ENCODE measurements at regions not wholly inside any gene's neighbourhood (a gene's known extent, or its start where the extent isn't known, plus 50 kb on each side); places are given as distances from the start of the nearest gene placed in this dataset.
"Not testable (repeated sequence)": the region's sequence is repeated elsewhere in the genome, so short reads cannot be mapped to it uniquely, and the experiment has no call there.

GRCh38 chr1:145500251-145500650 lies 74.8 kb upstream of the NBPF20 start:
- CTCF ChIA-PET, H3K4me1 Mint-ChIP-seq, H3K4me3 Mint-ChIP-seq, H3K27me3 Mint-ChIP-seq, H3K9me3 Mint-ChIP-seq, DNase-seq, H3K27ac Mint-ChIP-seq, H3K36me3 Mint-ChIP-seq: not testable (repeated sequence)

GRCh38 chr1:145495077-145495871 lies 69.9 kb upstream of the NBPF20 start:
- H3K36me3 Mint-ChIP-seq, H3K27me3 Mint-ChIP-seq, H3K9me3 Mint-ChIP-seq, CTCF ChIA-PET, DNase-seq, H3K4me3 Mint-ChIP-seq, H3K27ac Mint-ChIP-seq, H3K4me1 Mint-ChIP-seq: not testable (repeated sequence)

GRCh38 chr1:145488193-145488933 lies 63.0 kb upstream of the NBPF20 start:
- H3K4me3 Mint-ChIP-seq, H3K27ac Mint-ChIP-seq, CTCF ChIA-PET: not testable (repeated sequence)

GRCh38 chr1:145487156-145487555 lies 61.8 kb upstream of the NBPF20 start:
- H3K27me3 Mint-ChIP-seq: peaks cover 22% of the 10 kb centered on the region
- H3K9me3 Mint-ChIP-seq, DNase-seq, H3K4me1 Mint-ChIP-seq, H3K27ac Mint-ChIP-seq, CTCF ChIA-PET, H3K36me3 Mint-ChIP-seq: not testable (repeated sequence)
- H3K4me3 Mint-ChIP-seq: peak overlapping the region; percentile 49

More at GRCh38 chr1:145488193-145488933, 63.0 kb upstream of the NBPF20 start:
- H3K4me1 Mint-ChIP-seq, H3K9me3 Mint-ChIP-seq, H3K36me3 Mint-ChIP-seq, DNase-seq: not testable (repeated sequence)
- H3K27me3 Mint-ChIP-seq: peaks cover 19% of the 10 kb centered on the region

- DNase-seq, H3K4me1 Mint-ChIP-seq, CTCF ChIA-PET, H3K9me3 Mint-ChIP-seq, H3K36me3 Mint-ChIP-seq, H3K27ac Mint-ChIP-seq, H3K4me3 Mint-ChIP-seq: not testable (repeated sequence)
- peaks cover 22% of the 10 kb centered on the region for H3K27me3 Mint-ChIP-seq
These were observed 58.9 kb upstream of the NBPF20 start for GRCh38 chr1:145484257-145484656.

GRCh38 chr1:145482214-145482860 lies 56.9 kb upstream of the NBPF20 start:
- H3K27me3 Mint-ChIP-seq: peaks cover 22% of the 10 kb centered on the region
- H3K4me3 Mint-ChIP-seq, H3K27ac Mint-ChIP-seq, DNase-seq, CTCF ChIA-PET, H3K36me3 Mint-ChIP-seq, H3K9me3 Mint-ChIP-seq, H3K4me1 Mint-ChIP-seq: not testable (repeated sequence)

GRCh38 chr1:145475962-145476361 lies 50.6 kb upstream of the NBPF20 start:
- H3K27ac Mint-ChIP-seq, H3K9me3 Mint-ChIP-seq, DNase-seq, CTCF ChIA-PET, H3K4me1 Mint-ChIP-seq, H3K36me3 Mint-ChIP-seq: not testable (repeated sequence)
- H3K4me3 Mint-ChIP-seq: peak overlapping the region; percentile 21
- H3K27me3 Mint-ChIP-seq: peaks cover 17% of the 10 kb centered on the region

GRCh38 chr1:145475369-145475915 lies 50.0 kb upstream of the NBPF20 start:
- H3K36me3 Mint-ChIP-seq, H3K27ac Mint-ChIP-seq, H3K4me1 Mint-ChIP-seq, CTCF ChIA-PET, H3K9me3 Mint-ChIP-seq: not testable (repeated sequence)
- Mint-ChIP-seq H3K4me3 (peak overlapping the region; percentile 50), H3K27me3 (peaks cover 17% of the 10 kb centered on the region)
- DNase-seq: peak; percentile 25

Measured in activated naive CD4-positive, alpha-beta T cell treated with anti-CD3 and anti-CD28 coated beads, Interleukin-2, amount 10 ng/mL, durations not matched to agents 7 days and 5 days (primary cell).